Mammary epithelial cell (primary cell): ENCODE measurements at regions not wholly inside any gene's neighbourhood (a gene's known extent, or its start where the extent isn't known, plus 50 kb on each side); places are given as distances from the start of the nearest gene placed in this dataset.

Source experiments
- EZH2 ChIP-seq: IDR thresholded peaks from 2 replicates; pipeline ENCODE4 v1.6.1; 2012; ENCODE audit warnings: low read length, inconsistent platforms, borderline replicate concordance
- TF ChIP-seq, protein P1 (sequence below), 2 donors: IDR thresholded peaks in 1 of 2; conservative IDR thresholded peaks in 1 of 2; 2 replicates each; pipeline ENCODE4 v1.5.1; 2011 to 2012; ENCODE audit warnings: inconsistent platforms in 2 of 2, low read length in 2 of 2, mild to moderate bottlenecking in 2 of 2, control low read depth in 1 of 2, low read depth in 1 of 2; ENCODE audit not compliant: insufficient read depth in 1 of 2; ENCODE audit errors: extremely low read depth in 1 of 2

DNA sequence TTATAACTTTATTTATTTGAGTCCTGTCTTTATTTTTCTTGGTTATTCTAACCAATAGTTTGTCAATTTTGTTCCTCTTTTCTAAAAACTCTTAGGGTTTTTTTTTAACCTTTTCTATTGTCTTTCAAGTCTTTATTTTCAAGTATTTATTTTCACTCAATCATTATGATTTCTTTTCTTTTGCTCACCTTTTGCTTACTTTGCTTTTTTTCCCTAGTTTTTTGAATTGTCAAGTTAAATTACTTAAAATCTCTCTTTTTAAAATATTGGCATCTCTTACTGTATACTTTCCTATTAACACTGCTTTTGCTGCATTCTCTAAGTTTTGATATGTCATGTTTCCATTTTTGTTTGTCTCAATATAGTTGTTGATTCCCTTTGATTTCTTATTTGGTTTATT, 396.8 kb upstream of the CCDC179 start:
- TF ChIP-seq EZH2 = no peak
- TF ChIP-seq, protein P1, sequence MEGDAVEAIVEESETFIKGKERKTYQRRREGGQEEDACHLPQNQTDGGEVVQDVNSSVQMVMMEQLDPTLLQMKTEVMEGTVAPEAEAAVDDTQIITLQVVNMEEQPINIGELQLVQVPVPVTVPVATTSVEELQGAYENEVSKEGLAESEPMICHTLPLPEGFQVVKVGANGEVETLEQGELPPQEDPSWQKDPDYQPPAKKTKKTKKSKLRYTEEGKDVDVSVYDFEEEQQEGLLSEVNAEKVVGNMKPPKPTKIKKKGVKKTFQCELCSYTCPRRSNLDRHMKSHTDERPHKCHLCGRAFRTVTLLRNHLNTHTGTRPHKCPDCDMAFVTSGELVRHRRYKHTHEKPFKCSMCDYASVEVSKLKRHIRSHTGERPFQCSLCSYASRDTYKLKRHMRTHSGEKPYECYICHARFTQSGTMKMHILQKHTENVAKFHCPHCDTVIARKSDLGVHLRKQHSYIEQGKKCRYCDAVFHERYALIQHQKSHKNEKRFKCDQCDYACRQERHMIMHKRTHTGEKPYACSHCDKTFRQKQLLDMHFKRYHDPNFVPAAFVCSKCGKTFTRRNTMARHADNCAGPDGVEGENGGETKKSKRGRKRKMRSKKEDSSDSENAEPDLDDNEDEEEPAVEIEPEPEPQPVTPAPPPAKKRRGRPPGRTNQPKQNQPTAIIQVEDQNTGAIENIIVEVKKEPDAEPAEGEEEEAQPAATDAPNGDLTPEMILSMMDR (conservative IDR thresholded peaks at IDR 0.05 in 1 of 2, IDR thresholded peaks at IDR 0.05 in 1 of 2; ENCODE audit: extremely low read depth in 1 of 2, insufficient read depth in 1 of 2, low read depth in 1 of 2, low read length in 2 of 2) = no peak
